Keratinocyte (primary cell): ENCODE measurements at regions not wholly inside any gene's neighbourhood (a gene's known extent, or its start where the extent isn't known, plus 50 kb on each side); places are given as distances from the start of the nearest gene placed in this dataset.

Experiments used
- DNase-seq: peaks from one replicate; pipeline ENCODE4 v3.0.0-alpha.2; 2011; ENCODE audit warnings: low read depth, missing footprints, low spot score
- FAIRE-seq: peaks from 2 replicates; lab custom pipeline; 2011; peaks lifted over from hg19 to GRCh38; lab: Jason Lieb, UNC
- H2AFZ ChIP-seq: 2 replicates; pipeline ENCODE4 v1.6.0; 2012; ENCODE audit warnings: low read length, control low read depth, inconsistent platforms; ENCODE audit not compliant: control insufficient read depth
- H3K27ac ChIP-seq: 2 replicates; pipeline ENCODE4 v1.5.1; 2011; ENCODE audit warnings: low read length; ENCODE audit not compliant: control insufficient read depth, insufficient read depth
- H3K27me3 ChIP-seq: 3 replicates; pipeline ENCODE4 v1.6.0; 2011; ENCODE audit warnings: low read length; ENCODE audit not compliant: control insufficient read depth, insufficient read depth; ENCODE audit errors: extremely low read depth
- H3K36me3 ChIP-seq, 2 experiments: 2 replicates in 1 of 2; 3 replicates in 1 of 2; pipeline ENCODE4 v1.5.1; 2011; ENCODE audit warnings: low read length in 2 of 2, mild to moderate bottlenecking in 1 of 2; ENCODE audit not compliant: control insufficient read depth in 2 of 2, insufficient read depth in 2 of 2; ENCODE audit errors: extremely low read depth in 1 of 2
- H3K4me1 ChIP-seq: 3 replicates; pipeline ENCODE4 v1.5.1; 2011; ENCODE audit warnings: low read length; ENCODE audit not compliant: control insufficient read depth, insufficient read depth; ENCODE audit errors: extremely low read depth
- H3K4me2 ChIP-seq: 3 replicates; pipeline ENCODE4 v1.6.0; 2011; ENCODE audit warnings: low read depth, low read length; ENCODE audit not compliant: control insufficient read depth, insufficient read depth; ENCODE audit errors: extremely low read depth
- H3K4me3 ChIP-seq, 3 experiments: fragments of 200-600 bp in 1 of 3; sonication (generic) in 1 of 3; 2 replicates in 2 of 3; 3 replicates in 1 of 3; pipeline ENCODE4 v1.5.1; 2011 to 2016; ENCODE audit warnings: low read length in 3 of 3, mild to moderate bottlenecking in 3 of 3, control low read depth in 2 of 3, inconsistent platforms in 1 of 3, low read depth in 1 of 3, mixed read lengths in 1 of 3, mixed run types in 1 of 3, moderate library complexity in 1 of 3; ENCODE audit not compliant: control insufficient read depth in 2 of 3, insufficient read depth in 2 of 3; ENCODE audit errors: extremely low read depth in 1 of 3
- H3K79me2 ChIP-seq: 2 replicates; pipeline ENCODE4 v1.6.0; 2012; ENCODE audit warnings: low read length; ENCODE audit not compliant: control insufficient read depth, insufficient read depth
- H3K9ac ChIP-seq: 3 replicates; pipeline ENCODE4 v1.6.0; 2011; ENCODE audit warnings: low read length; ENCODE audit not compliant: control insufficient read depth, insufficient read depth; ENCODE audit errors: extremely low read depth
- H3K9me1 ChIP-seq: 3 replicates; pipeline ENCODE4 v1.6.0; 2011; ENCODE audit warnings: low read length; ENCODE audit not compliant: control insufficient read depth, insufficient read depth; ENCODE audit errors: extremely low read depth
- H3K9me3 ChIP-seq: 2 replicates; pipeline ENCODE4 v1.5.1; 2012; ENCODE audit warnings: low read depth, low read length; ENCODE audit not compliant: control insufficient read depth
- H4K20me1 ChIP-seq: 3 replicates; pipeline ENCODE4 v1.6.0; 2011; ENCODE audit warnings: low read length; ENCODE audit not compliant: control insufficient read depth, insufficient read depth; ENCODE audit errors: extremely low read depth
- CTCF ChIP-seq, 3 experiments: IDR thresholded peaks in 1 of 3; conservative IDR thresholded peaks in 1 of 3; optimal IDR thresholded peaks in 1 of 3; 2 replicates in 2 of 3; 3 replicates in 1 of 3; pipeline versions ENCODE3 to v1.5.1; 2011; ENCODE audit warnings: low read length in 3 of 3, mild to moderate bottlenecking in 3 of 3, moderate library complexity in 2 of 3, control low read depth in 1 of 3, inconsistent platforms in 1 of 3; ENCODE audit not compliant: insufficient read depth in 2 of 3; ENCODE audit errors: extremely low read depth in 1 of 3
- EZH2 ChIP-seq: IDR thresholded peaks from one replicate; pipeline ENCODE4 v1.6.1; 2012; ENCODE audit warnings: inconsistent platforms, mild to moderate bottlenecking, low read length, moderate library complexity
- dilution Hi-C: fragments of 300-500 bp; cut with MboI; formaldehyde crosslinking; loops from one replicate; pipeline ENCODE4 v1.7.0; 2020; ENCODE audit warnings: low sequenced_read_pairs; ENCODE audit not compliant: extremely low pct_ligation_motif_present

- no peaks in the 10 kb centered on the region for H3K9me1 ChIP-seq
- H3K9ac ChIP-seq = no peak overlapping the region
- no peaks in the 10 kb centered on the region for H3K9me3 ChIP-seq
- dilution Hi-C loops = no loop called here
- H3K4me2 ChIP-seq = no peak overlapping the region
- no peaks in the 10 kb centered on the region for H3K79me2 ChIP-seq
- TF ChIP-seq EZH2 = no peak
- TF ChIP-seq CTCF (optimal IDR thresholded peaks at IDR 0.05 in 1 of 3, IDR thresholded peaks at IDR 0.05 in 1 of 3, conservative IDR thresholded peaks at IDR 0.05 in 1 of 3; ENCODE audit: extremely low read depth in 1 of 3, insufficient read depth in 2 of 3, low read length in 3 of 3) = no peak
- H3K27me3 ChIP-seq = no peaks in the 10 kb centered on the region
- H3K4me3 ChIP-seq = no peak overlapping the region
- no peaks in the 10 kb centered on the region for H4K20me1 ChIP-seq
- FAIRE-seq (no peak), DNase-seq (no peak)
- no peak overlapping the region for H3K27ac ChIP-seq
- no peaks in the 10 kb centered on the region for H3K36me3 ChIP-seq
- H2AFZ ChIP-seq = no peak overlapping the region
- no peaks in the 10 kb centered on the region for H3K4me1 ChIP-seq
Observed at GRCh38 chr12:92259291-92259690, 113.6 kb upstream of the BTG1 start.

- H3K79me2 ChIP-seq = no peaks in the 10 kb centered on the region
- DNase-seq = no peak
- no peaks in the 10 kb centered on the region for H4K20me1 ChIP-seq
- H3K9me1 ChIP-seq = no peaks in the 10 kb centered on the region
- no peak overlapping the region for H3K9ac ChIP-seq
- H3K4me3 ChIP-seq = no peak overlapping the region
- no peaks in the 10 kb centered on the region for H3K9me3 ChIP-seq
- FAIRE-seq = no peak
- no peak overlapping the region for H3K4me2 ChIP-seq
- H3K27me3 ChIP-seq = no peaks in the 10 kb centered on the region
- no peaks in the 10 kb centered on the region for H3K36me3 ChIP-seq
- H3K27ac ChIP-seq = no peak overlapping the region
- dilution Hi-C loops = no loop called here
- H2AFZ ChIP-seq = no peak overlapping the region
- no peaks in the 10 kb centered on the region for H3K4me1 ChIP-seq
- TF ChIP-seq EZH2 (no peak), CTCF (optimal IDR thresholded peaks at IDR 0.05 in 1 of 3, IDR thresholded peaks at IDR 0.05 in 1 of 3, conservative IDR thresholded peaks at IDR 0.05 in 1 of 3; ENCODE audit: extremely low read depth in 1 of 3, insufficient read depth in 2 of 3, low read length in 3 of 3) (no peak)
Observed at GRCh38 chr12:92257261-92257660, 111.6 kb upstream of the BTG1 start.
